ENCODE measurements at regions not wholly inside any gene's neighbourhood (a gene's known extent, or its start where the extent isn't known, plus 50 kb on each side); places are given as distances from the start of the nearest gene placed in this dataset.

DNA sequence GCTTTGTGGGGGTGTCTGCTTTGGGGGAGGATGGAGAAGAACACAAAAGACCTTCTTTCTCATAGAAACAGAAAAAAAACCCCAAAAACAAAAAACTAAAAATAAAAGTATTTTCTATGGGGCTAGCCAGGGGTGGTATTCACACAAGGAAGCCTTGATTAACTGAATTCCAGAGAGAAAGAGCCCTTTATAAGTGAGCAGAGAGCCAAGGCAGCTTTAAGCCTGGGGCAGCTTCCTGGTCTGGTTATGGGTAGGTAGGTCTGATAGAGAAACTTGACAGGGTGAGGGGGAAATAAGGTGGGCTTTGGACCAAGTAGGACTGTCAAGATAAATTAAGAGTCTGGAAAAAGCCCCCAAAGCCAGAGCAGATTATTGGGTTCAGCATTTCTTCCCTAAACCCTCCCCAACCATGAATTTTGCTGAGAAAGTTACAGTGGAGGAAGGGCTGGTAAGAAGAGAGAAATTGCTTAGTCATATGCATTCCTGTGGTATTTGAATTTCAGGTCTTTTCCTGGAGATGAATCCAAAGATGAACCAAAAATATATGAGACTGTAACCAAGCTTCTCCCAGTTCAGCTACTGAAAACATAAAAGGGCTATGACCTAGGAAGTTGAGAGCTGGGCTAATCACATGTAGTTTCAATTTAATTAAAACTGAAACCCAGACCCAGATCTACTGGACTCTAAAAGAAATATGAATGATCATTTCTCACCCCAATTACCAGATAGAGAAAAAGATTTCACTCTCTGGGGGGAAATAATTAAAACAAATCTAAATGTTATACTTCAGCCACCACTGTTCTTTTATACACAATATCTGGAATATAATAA, 144.8 kb downstream of the TBC1D30 start:
- Histone ChIP-seq H4K20me1 (ENCODE audit: insufficient read depth) (no peaks in the 10 kb centered on the region), H3K4me1 (ENCODE audit: control insufficient read depth in 1 of 2, insufficient read depth in 2 of 2, low read depth in 1 of 2, low read length in 1 of 2) (no peaks in the 10 kb centered on the region), H3K79me2 (ENCODE audit: insufficient read depth) (no peaks in the 10 kb centered on the region), H3K27ac (ENCODE audit: low read depth in 2 of 2, low read length in 1 of 2) (no peak overlapping the region), H3K4me2 (no peak overlapping the region), H2AFZ (ENCODE audit: low read depth) (no peak overlapping the region), H3K4me3 (ENCODE audit: low read depth in 2 of 2, low read length in 1 of 2) (no peak overlapping the region), H3K27me3 (ENCODE audit: insufficient read depth) (no peaks in the 10 kb centered on the region), H3K9me2 (no peaks in the 10 kb centered on the region), H3K36me3 (replicated peaks in 1 of 2; ENCODE audit: control insufficient read depth in 1 of 2, insufficient read depth in 2 of 2, low read length in 1 of 2) (no peaks in the 10 kb centered on the region), H3K9ac (no peak overlapping the region), H3F3A (replicated peaks; ENCODE audit: insufficient read depth) (no peaks in the 10 kb centered on the region), H3K9me3 (no peaks in the 10 kb centered on the region)
- TF ChIP-seq RFX5 (IDR thresholded peaks at IDR 0.05; ENCODE audit: low read length) (no peak), EZH2phosphoT487 (IDR thresholded peaks at IDR 0.05; ENCODE audit: borderline replicate concordance, low read depth) (no peak), FOXJ3 (CRISPR knock-in tag; IDR thresholded peaks at IDR 0.05) (no peak), POLR2AphosphoS5 (IDR thresholded peaks at IDR 0.05; ENCODE audit: low read depth, low read length) (no peak), TAF1 (IDR thresholded peaks at IDR 0.05; ENCODE audit: borderline replicate concordance, low read depth, low read length) (no peak), SMC3 (IDR thresholded peaks at IDR 0.05; ENCODE audit: low read depth, low read length) (no peak), GABPA (IDR thresholded peaks at IDR 0.05; ENCODE audit: low read depth) (no peak), TCF12 (IDR thresholded peaks at IDR 0.05) (no peak), RCOR1 (IDR thresholded peaks at IDR 0.05; ENCODE audit: low read length) (no peak), RXRA (IDR thresholded peaks at IDR 0.05; ENCODE audit: borderline replicate concordance, low read depth) (no peak), NRF1 (IDR thresholded peaks at IDR 0.05; ENCODE audit: low read depth, low read length) (no peak), FOSL2 (IDR thresholded peaks at IDR 0.05; ENCODE audit: borderline replicate concordance, low read depth) (no peak), SIN3A (IDR thresholded peaks at IDR 0.05; ENCODE audit: borderline replicate concordance, low read depth, low read length) (no peak), YY1 (IDR thresholded peaks at IDR 0.05; ENCODE audit: low read depth) (no peak)
- TF ChIP-seq, protein P1, sequence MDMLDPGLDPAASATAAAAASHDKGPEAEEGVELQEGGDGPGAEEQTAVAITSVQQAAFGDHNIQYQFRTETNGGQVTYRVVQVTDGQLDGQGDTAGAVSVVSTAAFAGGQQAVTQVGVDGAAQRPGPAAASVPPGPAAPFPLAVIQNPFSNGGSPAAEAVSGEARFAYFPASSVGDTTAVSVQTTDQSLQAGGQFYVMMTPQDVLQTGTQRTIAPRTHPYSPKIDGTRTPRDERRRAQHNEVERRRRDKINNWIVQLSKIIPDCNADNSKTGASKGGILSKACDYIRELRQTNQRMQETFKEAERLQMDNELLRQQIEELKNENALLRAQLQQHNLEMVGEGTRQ (IDR thresholded peaks at IDR 0.05; ENCODE audit: borderline replicate concordance, low read depth, low read length) = no peak
- TF ChIP-seq, protein P2, sequence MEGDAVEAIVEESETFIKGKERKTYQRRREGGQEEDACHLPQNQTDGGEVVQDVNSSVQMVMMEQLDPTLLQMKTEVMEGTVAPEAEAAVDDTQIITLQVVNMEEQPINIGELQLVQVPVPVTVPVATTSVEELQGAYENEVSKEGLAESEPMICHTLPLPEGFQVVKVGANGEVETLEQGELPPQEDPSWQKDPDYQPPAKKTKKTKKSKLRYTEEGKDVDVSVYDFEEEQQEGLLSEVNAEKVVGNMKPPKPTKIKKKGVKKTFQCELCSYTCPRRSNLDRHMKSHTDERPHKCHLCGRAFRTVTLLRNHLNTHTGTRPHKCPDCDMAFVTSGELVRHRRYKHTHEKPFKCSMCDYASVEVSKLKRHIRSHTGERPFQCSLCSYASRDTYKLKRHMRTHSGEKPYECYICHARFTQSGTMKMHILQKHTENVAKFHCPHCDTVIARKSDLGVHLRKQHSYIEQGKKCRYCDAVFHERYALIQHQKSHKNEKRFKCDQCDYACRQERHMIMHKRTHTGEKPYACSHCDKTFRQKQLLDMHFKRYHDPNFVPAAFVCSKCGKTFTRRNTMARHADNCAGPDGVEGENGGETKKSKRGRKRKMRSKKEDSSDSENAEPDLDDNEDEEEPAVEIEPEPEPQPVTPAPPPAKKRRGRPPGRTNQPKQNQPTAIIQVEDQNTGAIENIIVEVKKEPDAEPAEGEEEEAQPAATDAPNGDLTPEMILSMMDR (IDR thresholded peaks at IDR 0.05) = no peak
- TF ChIP-seq, protein P3, sequence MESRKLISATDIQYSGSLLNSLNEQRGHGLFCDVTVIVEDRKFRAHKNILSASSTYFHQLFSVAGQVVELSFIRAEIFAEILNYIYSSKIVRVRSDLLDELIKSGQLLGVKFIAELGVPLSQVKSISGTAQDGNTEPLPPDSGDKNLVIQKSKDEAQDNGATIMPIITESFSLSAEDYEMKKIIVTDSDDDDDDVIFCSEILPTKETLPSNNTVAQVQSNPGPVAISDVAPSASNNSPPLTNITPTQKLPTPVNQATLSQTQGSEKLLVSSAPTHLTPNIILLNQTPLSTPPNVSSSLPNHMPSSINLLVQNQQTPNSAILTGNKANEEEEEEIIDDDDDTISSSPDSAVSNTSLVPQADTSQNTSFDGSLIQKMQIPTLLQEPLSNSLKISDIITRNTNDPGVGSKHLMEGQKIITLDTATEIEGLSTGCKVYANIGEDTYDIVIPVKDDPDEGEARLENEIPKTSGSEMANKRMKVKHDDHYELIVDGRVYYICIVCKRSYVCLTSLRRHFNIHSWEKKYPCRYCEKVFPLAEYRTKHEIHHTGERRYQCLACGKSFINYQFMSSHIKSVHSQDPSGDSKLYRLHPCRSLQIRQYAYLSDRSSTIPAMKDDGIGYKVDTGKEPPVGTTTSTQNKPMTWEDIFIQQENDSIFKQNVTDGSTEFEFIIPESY (IDR thresholded peaks at IDR 0.05; ENCODE audit: borderline replicate concordance, low read depth) = no peak
- POLR2A ChIA-PET = no interaction called here
- CTCF ChIA-PET = no interaction called here
- no peak for DNase-seq
